Neural cell (in vitro differentiated cells): ENCODE measurements at regions not wholly inside any gene's neighbourhood (a gene's known extent, or its start where the extent isn't known, plus 50 kb on each side); places are given as distances from the start of the nearest gene placed in this dataset.

Experiments used
- H2AFZ ChIP-seq: fragments of 200-600, 300-800 bp; sonication (generic), shearing (Covaris generic); 2 replicates; pipeline ENCODE4 v1.6.0; 2014; ENCODE audit warnings: low read depth, mild to moderate bottlenecking, antibody characterized with exemption, low read length, moderate library complexity
- H3F3A ChIP-seq: fragments of 200-600 bp; shearing (Covaris generic); 2 replicates; pipeline ENCODE4 v1.6.1; 2016; ENCODE audit warnings: mild to moderate bottlenecking, moderate library complexity, mixed read lengths, antibody characterized with exemption, low read length; ENCODE audit not compliant: insufficient read depth, poor library complexity, severe bottlenecking
- H3K27ac ChIP-seq: fragments of 200-600, 300-800 bp; sonication (generic), shearing (Covaris generic); 2 replicates; pipeline ENCODE4 v1.5.1; 2014; ENCODE audit warnings: mild to moderate bottlenecking, low read length, moderate library complexity
- H3K27me3 ChIP-seq: fragments of 300-800, 200-600 bp; sonication (generic), shearing (Covaris generic); 2 replicates; pipeline ENCODE4 v1.6.0; 2014; ENCODE audit warnings: mild to moderate bottlenecking, low read depth, low read length, moderate library complexity; ENCODE audit not compliant: insufficient read depth
- H3K36me3 ChIP-seq: fragments of 300-800, 200-600 bp; sonication (generic), shearing (Covaris generic); 2 replicates; pipeline ENCODE4 v1.5.1; 2014; ENCODE audit warnings: mild to moderate bottlenecking, antibody characterized with exemption, low read length, moderate library complexity; ENCODE audit not compliant: insufficient read depth
- H3K4me2 ChIP-seq: fragments of 300-800, 200-600 bp; sonication (generic), shearing (Covaris generic); 2 replicates; pipeline ENCODE4 v1.6.0; 2014; ENCODE audit warnings: mild to moderate bottlenecking, low read length
- H3K4me3 ChIP-seq: fragments of 300-800, 200-600 bp; sonication (generic), shearing (Covaris generic); 2 replicates; pipeline ENCODE4 v1.5.1; 2014; ENCODE audit warnings: mild to moderate bottlenecking, low read length, moderate library complexity
- H3K79me2 ChIP-seq: fragments of 200-600 bp; shearing (Covaris generic); replicated peaks from 2 replicates; pipeline ENCODE4 v1.6.0; 2014; ENCODE audit warnings: mild to moderate bottlenecking, low read length, moderate library complexity; ENCODE audit not compliant: insufficient read depth
- H3K9ac ChIP-seq: fragments of 300-800, 200-600 bp; sonication (generic), shearing (Covaris generic); 2 replicates; pipeline ENCODE4 v1.6.1; 2016; ENCODE audit warnings: mild to moderate bottlenecking, low read length, mixed read lengths
- H3K9me2 ChIP-seq: fragments of 200-600 bp; shearing (Covaris generic); 2 replicates; pipeline ENCODE4 v1.6.1; 2016; ENCODE audit warnings: mild to moderate bottlenecking, low read length, mixed read lengths; ENCODE audit not compliant: insufficient read depth
- H3K9me3 ChIP-seq: fragments of 200-600, 300-800 bp; sonication (generic), shearing (Covaris generic); 2 replicates; pipeline ENCODE4 v1.6.1; 2016; ENCODE audit warnings: mild to moderate bottlenecking, mixed run types, low read length, moderate library complexity, mixed read lengths
- H4K20me1 ChIP-seq: fragments of 200-600 bp; shearing (Covaris generic); 2 replicates; pipeline ENCODE4 v1.6.1; 2016; ENCODE audit warnings: mild to moderate bottlenecking, mixed run types; ENCODE audit not compliant: insufficient read depth
- EP300 ChIP-seq: fragments of 450-650 bp; conservative IDR thresholded peaks from 2 replicates; pipeline ENCODE4 v1.6.1; 2014; ENCODE audit warnings: antibody characterized with exemption, mild to moderate bottlenecking, moderate library complexity; ENCODE audit not compliant: poor library complexity, severe bottlenecking
- EZH2 ChIP-seq: fragments of 200-600, 300-800 bp; shearing (Covaris generic), sonication (generic); IDR thresholded peaks from 2 replicates; pipeline ENCODE4 v1.6.1; 2014; ENCODE audit warnings: antibody characterized with exemption, low read length, borderline replicate concordance, mild to moderate bottlenecking; ENCODE audit not compliant: insufficient read depth, poor library complexity, severe bottlenecking
- MXI1 ChIP-seq: fragments of 450-650 bp; conservative IDR thresholded peaks from 2 replicates; pipeline ENCODE4 v1.6.1; 2014; ENCODE audit warnings: antibody characterized with exemption, mild to moderate bottlenecking; ENCODE audit not compliant: poor library complexity, severe bottlenecking
- POLR2AphosphoS5 ChIP-seq: IDR thresholded peaks from 2 replicates; pipeline ENCODE4 v1.6.1; 2012
- RAD21 ChIP-seq: fragments of 450-650 bp; conservative IDR thresholded peaks from 2 replicates; pipeline ENCODE4 v1.6.1; 2014; ENCODE audit warnings: antibody characterized with exemption, mild to moderate bottlenecking, moderate library complexity
- SMC3 ChIP-seq: fragments of 450-650 bp; conservative IDR thresholded peaks from 2 replicates; pipeline ENCODE4 v1.6.1; 2014; ENCODE audit warnings: antibody characterized with exemption, mild to moderate bottlenecking, moderate library complexity; ENCODE audit not compliant: poor library complexity
- TAF1 ChIP-seq: IDR thresholded peaks from 2 replicates; pipeline ENCODE4 v1.6.1; 2012; ENCODE audit warnings: low read depth
- TF ChIP-seq, protein P1 (sequence below): fragments of 450-650 bp; IDR thresholded peaks from 2 replicates; pipeline ENCODE4 v1.5.1; 2014; ENCODE audit warnings: antibody characterized with exemption, mild to moderate bottlenecking, moderate library complexity; ENCODE audit not compliant: poor library complexity, severe bottlenecking
- TF ChIP-seq, protein P2 (sequence below): IDR thresholded peaks from 2 replicates; pipeline ENCODE4 v1.6.1; 2012; ENCODE audit warnings: borderline replicate concordance

DNA sequence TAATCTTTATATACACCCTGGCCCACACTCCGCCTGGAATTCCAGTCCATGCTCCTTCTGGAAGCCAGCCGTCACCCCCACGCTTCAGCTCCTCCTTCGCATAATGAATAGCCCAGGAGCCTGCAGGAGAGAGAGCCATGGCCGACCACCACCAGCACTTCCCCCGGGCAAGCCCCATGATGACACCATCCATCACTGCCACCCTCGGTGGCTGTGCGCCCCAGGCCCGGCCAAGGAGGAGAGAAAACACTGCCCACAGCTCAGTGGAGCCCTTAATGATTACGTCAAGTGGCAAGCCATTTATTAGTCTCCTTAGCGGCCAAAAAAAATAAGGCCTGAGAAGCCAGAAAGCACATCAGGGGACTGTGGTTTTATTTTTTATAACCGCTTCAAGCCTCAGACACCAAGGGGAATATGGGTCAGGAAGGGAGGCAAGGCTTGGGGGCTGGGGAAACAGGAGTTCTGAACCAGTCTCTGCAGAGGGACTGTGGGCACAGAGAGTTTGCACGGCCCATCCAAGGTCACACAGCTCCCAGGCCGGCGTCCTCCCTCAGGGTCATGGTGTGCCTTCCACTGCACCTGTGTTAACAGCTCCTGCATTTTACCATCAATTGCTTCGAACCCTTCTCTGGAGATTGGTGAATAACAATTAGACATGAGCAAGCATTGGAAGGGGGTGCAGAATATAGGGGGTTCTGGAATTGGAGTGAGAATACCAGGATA, 134.3 kb downstream of the MN1 start:
- H3K4me2 ChIP-seq, result no peak overlapping the region
- H3K79me2 ChIP-seq, result no peaks in the 10 kb centered on the region
- H3K9me2 ChIP-seq, result no peaks in the 10 kb centered on the region
- H3F3A ChIP-seq, result no peaks in the 10 kb centered on the region
- H3K9me3 ChIP-seq, result no peaks in the 10 kb centered on the region
- H2AFZ ChIP-seq, result no peak overlapping the region
- H3K4me3 ChIP-seq, result no peak overlapping the region
- no peak overlapping the region for H3K9ac ChIP-seq
- TF ChIP-seq, protein P1, sequence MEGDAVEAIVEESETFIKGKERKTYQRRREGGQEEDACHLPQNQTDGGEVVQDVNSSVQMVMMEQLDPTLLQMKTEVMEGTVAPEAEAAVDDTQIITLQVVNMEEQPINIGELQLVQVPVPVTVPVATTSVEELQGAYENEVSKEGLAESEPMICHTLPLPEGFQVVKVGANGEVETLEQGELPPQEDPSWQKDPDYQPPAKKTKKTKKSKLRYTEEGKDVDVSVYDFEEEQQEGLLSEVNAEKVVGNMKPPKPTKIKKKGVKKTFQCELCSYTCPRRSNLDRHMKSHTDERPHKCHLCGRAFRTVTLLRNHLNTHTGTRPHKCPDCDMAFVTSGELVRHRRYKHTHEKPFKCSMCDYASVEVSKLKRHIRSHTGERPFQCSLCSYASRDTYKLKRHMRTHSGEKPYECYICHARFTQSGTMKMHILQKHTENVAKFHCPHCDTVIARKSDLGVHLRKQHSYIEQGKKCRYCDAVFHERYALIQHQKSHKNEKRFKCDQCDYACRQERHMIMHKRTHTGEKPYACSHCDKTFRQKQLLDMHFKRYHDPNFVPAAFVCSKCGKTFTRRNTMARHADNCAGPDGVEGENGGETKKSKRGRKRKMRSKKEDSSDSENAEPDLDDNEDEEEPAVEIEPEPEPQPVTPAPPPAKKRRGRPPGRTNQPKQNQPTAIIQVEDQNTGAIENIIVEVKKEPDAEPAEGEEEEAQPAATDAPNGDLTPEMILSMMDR, result no peak
- TF ChIP-seq RAD21 (no peak), EZH2 (no peak)
- TF ChIP-seq, protein P2, sequence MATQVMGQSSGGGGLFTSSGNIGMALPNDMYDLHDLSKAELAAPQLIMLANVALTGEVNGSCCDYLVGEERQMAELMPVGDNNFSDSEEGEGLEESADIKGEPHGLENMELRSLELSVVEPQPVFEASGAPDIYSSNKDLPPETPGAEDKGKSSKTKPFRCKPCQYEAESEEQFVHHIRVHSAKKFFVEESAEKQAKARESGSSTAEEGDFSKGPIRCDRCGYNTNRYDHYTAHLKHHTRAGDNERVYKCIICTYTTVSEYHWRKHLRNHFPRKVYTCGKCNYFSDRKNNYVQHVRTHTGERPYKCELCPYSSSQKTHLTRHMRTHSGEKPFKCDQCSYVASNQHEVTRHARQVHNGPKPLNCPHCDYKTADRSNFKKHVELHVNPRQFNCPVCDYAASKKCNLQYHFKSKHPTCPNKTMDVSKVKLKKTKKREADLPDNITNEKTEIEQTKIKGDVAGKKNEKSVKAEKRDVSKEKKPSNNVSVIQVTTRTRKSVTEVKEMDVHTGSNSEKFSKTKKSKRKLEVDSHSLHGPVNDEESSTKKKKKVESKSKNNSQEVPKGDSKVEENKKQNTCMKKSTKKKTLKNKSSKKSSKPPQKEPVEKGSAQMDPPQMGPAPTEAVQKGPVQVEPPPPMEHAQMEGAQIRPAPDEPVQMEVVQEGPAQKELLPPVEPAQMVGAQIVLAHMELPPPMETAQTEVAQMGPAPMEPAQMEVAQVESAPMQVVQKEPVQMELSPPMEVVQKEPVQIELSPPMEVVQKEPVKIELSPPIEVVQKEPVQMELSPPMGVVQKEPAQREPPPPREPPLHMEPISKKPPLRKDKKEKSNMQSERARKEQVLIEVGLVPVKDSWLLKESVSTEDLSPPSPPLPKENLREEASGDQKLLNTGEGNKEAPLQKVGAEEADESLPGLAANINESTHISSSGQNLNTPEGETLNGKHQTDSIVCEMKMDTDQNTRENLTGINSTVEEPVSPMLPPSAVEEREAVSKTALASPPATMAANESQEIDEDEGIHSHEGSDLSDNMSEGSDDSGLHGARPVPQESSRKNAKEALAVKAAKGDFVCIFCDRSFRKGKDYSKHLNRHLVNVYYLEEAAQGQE, result no peak
- no peaks in the 10 kb centered on the region for H3K36me3 ChIP-seq
- no peak overlapping the region for H3K27ac ChIP-seq
- no peaks in the 10 kb centered on the region for H4K20me1 ChIP-seq
- H3K27me3 ChIP-seq, result no peaks in the 10 kb centered on the region

DNA sequence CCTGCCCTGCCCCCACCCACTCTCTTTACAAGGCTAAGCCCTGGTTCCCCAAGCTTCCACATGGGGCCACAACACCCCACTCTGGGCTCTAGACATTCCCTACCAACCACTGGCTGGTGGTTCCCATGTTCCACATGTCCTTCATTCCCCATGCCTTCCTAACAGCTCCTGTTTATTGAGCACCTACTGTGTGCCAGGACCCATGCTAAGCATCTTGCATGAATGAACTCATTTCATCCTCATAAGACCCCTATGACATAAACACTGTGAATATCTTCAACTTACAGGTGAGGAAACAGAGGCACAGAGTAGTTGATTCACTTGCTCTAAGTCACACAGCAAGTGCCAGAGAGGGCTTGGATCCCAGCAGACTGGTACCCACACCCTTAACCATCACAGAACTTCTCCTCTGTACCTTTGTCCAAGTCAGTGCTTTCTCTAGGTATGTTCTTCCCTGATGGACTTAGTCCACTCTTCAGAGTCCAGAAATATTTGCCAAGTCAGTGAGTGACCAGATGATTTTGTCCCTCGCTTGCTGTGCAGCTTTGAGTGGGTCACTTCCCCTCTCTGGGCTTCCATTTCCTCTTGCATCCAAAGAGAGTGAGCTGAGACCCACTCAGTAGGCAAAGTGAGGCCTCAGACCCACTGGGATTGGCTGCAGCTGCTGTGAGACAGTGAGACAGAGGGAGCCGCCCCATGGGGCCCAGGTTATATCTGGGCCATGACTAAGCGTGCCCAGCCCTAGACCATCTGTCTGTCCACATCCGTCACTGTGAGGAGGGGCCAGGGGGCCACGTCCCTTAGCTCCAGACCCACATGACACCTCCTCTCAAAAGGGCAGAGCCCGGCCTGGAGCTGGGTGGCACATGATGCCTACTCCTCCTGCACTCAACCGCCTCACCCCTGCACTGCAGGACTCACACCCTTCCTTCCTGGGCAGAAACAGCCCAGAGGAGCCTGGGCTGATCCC, 132.4 kb downstream of the MN1 start:
- Histone ChIP-seq H4K20me1 (no peaks in the 10 kb centered on the region), H3K9me2 (no peaks in the 10 kb centered on the region), H3K9me3 (no peaks in the 10 kb centered on the region), H3K27me3 (no peaks in the 10 kb centered on the region), H3F3A (no peaks in the 10 kb centered on the region), H3K4me3 (no peak overlapping the region), H3K36me3 (no peaks in the 10 kb centered on the region), H3K4me2 (no peak overlapping the region), H2AFZ (no peak overlapping the region), H3K9ac (no peak overlapping the region), H3K79me2 (no peaks in the 10 kb centered on the region), H3K27ac (no peak overlapping the region)
- TF ChIP-seq RAD21 (no peak), MXI1 (no peak), EP300 (no peak), POLR2AphosphoS5 (no peak), SMC3 (no peak), EZH2 (no peak), TAF1 (no peak)
- TF ChIP-seq, protein P1, result no peak
- TF ChIP-seq, protein P2, result no peak
